Activated CD8-positive, alpha-beta T cell treated with anti-CD3 and anti-CD28 coated beads for 36 hours (primary cell): ENCODE measurements at regions not wholly inside any gene's neighbourhood (a gene's known extent, or its start where the extent isn't known, plus 50 kb on each side); places are given as distances from the start of the nearest gene placed in this dataset.

Source experiments
- ATAC-seq: fragments of 200-7000 bp; cut with Tn5 transposase; one replicate; pipeline ENCODE4 v1.10.0; 2021; ENCODE audit warnings: mild to moderate bottlenecking, moderate library complexity
- CTCF ChIA-PET: fragments of 350-600 bp; sonication (Branson Sonifier 250); formaldehyde crosslinking; loops from one replicate; lab custom pipeline; 2021; ENCODE audit warnings: antibody characterized with exemption; lab: Charles Lee
- POLR2A ChIA-PET: fragments of 350-600 bp; sonication (Branson Sonifier 250); formaldehyde crosslinking; loops from one replicate; lab custom pipeline; 2021; ENCODE audit warnings: antibody characterized with exemption; lab: Charles Lee
- DNase-seq: peaks from one replicate; pipeline ENCODE4 v3.0.0-alpha.2; 2020
- H3K27ac Mint-ChIP-seq: one replicate; pipeline ENCODE4 v1.8.0; 2021; ENCODE audit warnings: mild to moderate bottlenecking, mixed read lengths
- H3K27me3 Mint-ChIP-seq: one replicate; pipeline ENCODE4 v1.8.0; 2021; ENCODE audit warnings: mixed read lengths
- H3K36me3 Mint-ChIP-seq: one replicate; pipeline ENCODE4 v1.8.0; 2021; ENCODE audit warnings: low read depth, mixed read lengths
- H3K4me1 Mint-ChIP-seq: one replicate; pipeline ENCODE4 v1.8.0; 2021; ENCODE audit warnings: low read depth, mixed read lengths
- H3K4me3 Mint-ChIP-seq: one replicate; pipeline ENCODE4 v1.8.0; 2021; ENCODE audit warnings: mild to moderate bottlenecking, moderate library complexity, mixed read lengths
- H3K9me3 Mint-ChIP-seq: one replicate; pipeline ENCODE4 v1.8.0; 2021; ENCODE audit warnings: mixed read lengths
- CTCF ChIP-seq: fragments of 200-600 bp; IDR thresholded peaks from one replicate; pipeline ENCODE4 v1.8.0; 2022; ENCODE audit warnings: antibody characterized with exemption, mild to moderate bottlenecking
- intact Hi-C: fragments of 100-400 bp; cut with micrococcal nuclease; formaldehyde crosslinking; loops from one replicate; pipeline ENCODE4 v1.10.0; 2022

- ChIA-PET CTCF (no interaction called here), POLR2A (interaction anchor here (0.5 kb wide), 1 partner anchor 1140 kb away, joined by 3 read pairs; no protein-coding TSS in a partner anchor)
- no peaks in the 10 kb centered on the region for H3K9me3 Mint-ChIP-seq
These were observed 309.6 kb downstream of the PRDM2 start for GRCh38 chr1:14009582-14009981.

GRCh38 chr1:14010476-14010875, 310.5 kb downstream of the PRDM2 start:
- ChIA-PET CTCF (no interaction called here), POLR2A (no interaction called here)
- no peak for TF ChIP-seq CTCF
- Mint-ChIP-seq H3K4me3 (no peak overlapping the region), H3K4me1 (no peaks in the 10 kb centered on the region), H3K9me3 (no peaks in the 10 kb centered on the region), H3K27ac (no peak overlapping the region), H3K27me3 (peaks cover 5% of the 10 kb centered on the region), H3K36me3 (no peaks in the 10 kb centered on the region)
- ATAC-seq (no peak), DNase-seq (no peak)
- intact Hi-C loops = no loop called here

More at GRCh38 chr1:14009582-14009981, 309.6 kb downstream of the PRDM2 start:
- Mint-ChIP-seq H3K27ac (no peak overlapping the region), H3K4me1 (no peaks in the 10 kb centered on the region), H3K27me3 (peaks cover 5% of the 10 kb centered on the region), H3K36me3 (no peaks in the 10 kb centered on the region), H3K4me3 (no peak overlapping the region)
- no peak for TF ChIP-seq CTCF
- intact Hi-C loops = no loop called here
- DNase-seq (no peak), ATAC-seq (no peak)

GRCh38 chr1:14011132-14011531, 311.1 kb downstream of the PRDM2 start:
- Mint-ChIP-seq H3K36me3 (no peaks in the 10 kb centered on the region), H3K27me3 (peaks cover 7% of the 10 kb centered on the region), H3K27ac (no peak overlapping the region), H3K4me3 (no peak overlapping the region), H3K9me3 (no peaks in the 10 kb centered on the region), H3K4me1 (no peaks in the 10 kb centered on the region)
- POLR2A ChIA-PET = no interaction called here
- DNase-seq = no peak
- TF ChIP-seq CTCF = no peak
- no peak for ATAC-seq
- intact Hi-C loops = no loop called here
- CTCF ChIA-PET = no interaction called here

- no peaks in the 10 kb centered on the region for H3K36me3 Mint-ChIP-seq
- no peak overlapping the region for H3K4me3 Mint-ChIP-seq
- intact Hi-C loops = no loop called here
- H3K27ac Mint-ChIP-seq = no peak overlapping the region
- ATAC-seq = no peak
- no peaks in the 10 kb centered on the region for H3K4me1 Mint-ChIP-seq
- no peaks in the 10 kb centered on the region for H3K9me3 Mint-ChIP-seq
- ChIA-PET CTCF (no interaction called here), POLR2A (no interaction called here)
- no peak for DNase-seq
- no peak for TF ChIP-seq CTCF
- H3K27me3 Mint-ChIP-seq = peaks cover 7% of the 10 kb centered on the region
These were observed 311.9 kb downstream of the PRDM2 start for GRCh38 chr1:14011888-14012287.

GRCh38 chr1:14014929-14015328, 314.9 kb downstream of the PRDM2 start:
- CTCF ChIA-PET = no interaction called here
- no peak overlapping the region for H3K4me3 Mint-ChIP-seq
- no peak for TF ChIP-seq CTCF
- DNase-seq (no peak), ATAC-seq (no peak)
- H3K27ac Mint-ChIP-seq = no peak overlapping the region
- H3K9me3 Mint-ChIP-seq = no peaks in the 10 kb centered on the region
- POLR2A ChIA-PET = no interaction called here
- H3K36me3 Mint-ChIP-seq = no peaks in the 10 kb centered on the region
- peaks cover 7% of the 10 kb centered on the region for H3K27me3 Mint-ChIP-seq
- intact Hi-C loops = no loop called here
- H3K4me1 Mint-ChIP-seq = no peaks in the 10 kb centered on the region
